A549 (cell line): ENCODE measurements at regions not wholly inside any gene's neighbourhood (a gene's known extent, or its start where the extent isn't known, plus 50 kb on each side); places are given as distances from the start of the nearest gene placed in this dataset.
"Not testable (repeated sequence)": the region's sequence is repeated elsewhere in the genome, so short reads cannot be mapped to it uniquely, and the experiment has no call there.

ENCODE experiments used
- ATAC-seq, 2 experiments: fragments of 200-7000 bp in 1 of 2; fragments of >200 bp in 1 of 2; cut with Nextera tagmentation in 1 of 2; cut with Tn5 transposase in 1 of 2; 3 replicates each; pipeline versions ENCODE4 v1.8.0 to v1.9.1; 2018 to 2020; ENCODE audit warnings: mild to moderate bottlenecking in 1 of 2, moderate library complexity in 1 of 2
- CTCF ChIA-PET: fragments of 300-600 bp; sonication (Branson Sonifier 250); formaldehyde crosslinking; extraction: SDS; loops from one replicate; lab custom pipeline; 2021; ENCODE audit warnings: antibody characterized with exemption, inconsistent platforms; lab: Yijun Ruan, JAX
- POLR2A ChIA-PET: fragments of 350-600 bp; formaldehyde crosslinking; extraction: SDS; loops from one replicate; lab custom pipeline; 2021; ENCODE audit warnings: antibody characterized with exemption, inconsistent platforms; lab: Yijun Ruan, JAX
- DNase-seq, 2 experiments: peaks; one replicate each; pipeline versions ENCODE4 v3.0.0 to v3.0.0-alpha.2; 2011 to 2016; ENCODE audit warnings: low read depth in 1 of 2, low spot score in 1 of 2
- FAIRE-seq: peaks from 2 replicates; lab custom pipeline; 2011; peaks lifted over from hg19 to GRCh38; lab: Jason Lieb, UNC
- H3K27ac ChIP-seq, 2 experiments: fragments of >200 bp; sonication (Bioruptor Twin); formaldehyde crosslinking; 3 replicates each; pipeline ENCODE4 v1.5.1; 2016 to 2017
- H3K4me1 ChIP-seq: fragments of >200 bp; sonication (Bioruptor Twin); formaldehyde crosslinking; 3 replicates; pipeline ENCODE4 v1.6.1; 2016
- H3K4me2 ChIP-seq: fragments of >200 bp; sonication (Bioruptor Twin); formaldehyde crosslinking; 3 replicates; pipeline ENCODE4 v1.6.1; 2016
- H3K4me3 ChIP-seq: fragments of >200 bp; sonication (Bioruptor Twin); formaldehyde crosslinking; 3 replicates; pipeline ENCODE4 v1.5.1; 2016
- H3K9me3 ChIP-seq: fragments of >200 bp; sonication (Bioruptor Twin); formaldehyde crosslinking; 3 replicates; pipeline ENCODE4 v1.6.1; 2016
- BHLHE40 ChIP-seq: IDR thresholded peaks from 2 replicates; pipeline ENCODE4 v1.6.1; 2012; ENCODE audit warnings: low read depth, low read length, inconsistent platforms
- CHD4 ChIP-seq: fragments of 200-600 bp; sonication (generic); IDR thresholded peaks from 2 replicates; pipeline ENCODE4 v1.6.1; 2016; ENCODE audit warnings: antibody characterized with exemption, mild to moderate bottlenecking, borderline replicate concordance
- EHMT2 ChIP-seq: fragments of 200-600 bp; sonication (generic); IDR thresholded peaks from 2 replicates; pipeline ENCODE4 v1.6.1; 2016; ENCODE audit warnings: antibody characterized with exemption, low read depth, mild to moderate bottlenecking, moderate library complexity
- EP300 ChIP-seq, 2 experiments: fragments of >200 bp; sonication (Bioruptor Twin); formaldehyde crosslinking; IDR thresholded peaks; 2 replicates in 1 of 2; 3 replicates in 1 of 2; pipeline ENCODE4 v1.6.1; 2016 to 2017
- FOXS1 ChIP-seq: fragments of 250-450 bp; sonication (Bioruptor Pico); IDR thresholded peaks from 2 replicates; pipeline ENCODE4 v1.5.0; 2020; ENCODE audit warnings: mild to moderate bottlenecking, moderate library complexity
- GATA3 ChIP-seq: IDR thresholded peaks from 2 replicates; pipeline ENCODE4 v1.6.1; 2012; ENCODE audit warnings: borderline replicate concordance
- HDAC2 ChIP-seq: fragments of 200-600 bp; sonication (generic); IDR thresholded peaks from 2 replicates; pipeline ENCODE4 v1.6.1; 2016
- HOXA7 ChIP-seq: fragments of 250-450 bp; sonication (Bioruptor Pico); IDR thresholded peaks from 2 replicates; pipeline ENCODE4 v1.5.0; 2020; ENCODE audit warnings: mild to moderate bottlenecking, moderate library complexity
- JUN ChIP-seq, 2 experiments: fragments of >200 bp; sonication (Bioruptor Twin); formaldehyde crosslinking; IDR thresholded peaks; 2 replicates in 1 of 2; 3 replicates in 1 of 2; pipeline ENCODE4 v1.6.1; 2016 to 2017
- KDM1A ChIP-seq: fragments of 200-600 bp; sonication (generic); IDR thresholded peaks from 2 replicates; pipeline ENCODE4 v1.6.1; 2016; ENCODE audit warnings: low read depth, mild to moderate bottlenecking
- KDM5A ChIP-seq: fragments of 200-600 bp; sonication (generic); IDR thresholded peaks from 2 replicates; pipeline ENCODE4 v1.6.1; 2016; ENCODE audit warnings: antibody characterized with exemption, mild to moderate bottlenecking
- NPAS2 ChIP-seq: fragments of 250-450 bp; sonication (Bioruptor Pico); IDR thresholded peaks from 2 replicates; pipeline ENCODE4 v1.8.0; 2022; ENCODE audit warnings: mild to moderate bottlenecking, moderate library complexity, borderline replicate concordance
- POLR2AphosphoS2 ChIP-seq: conservative IDR thresholded peaks from 2 replicates; pipeline ENCODE4 v1.6.1; 2012; ENCODE audit warnings: low read length, improper control_type of control experiment, inconsistent platforms
- RARB ChIP-seq: fragments of 250-450 bp; sonication (Bioruptor Pico); IDR thresholded peaks from 2 replicates; pipeline ENCODE4 v1.8.0; 2021; ENCODE audit warnings: mild to moderate bottlenecking, moderate library complexity
- RCOR1 ChIP-seq: fragments of 150-350 bp; IDR thresholded peaks from 2 replicates; pipeline ENCODE4 v1.6.1; 2014; ENCODE audit warnings: antibody characterized with exemption, low read length, low read depth
- RFX5 ChIP-seq: fragments of 450-650 bp; IDR thresholded peaks from 2 replicates; pipeline ENCODE4 v1.7.1; 2014; ENCODE audit warnings: antibody characterized with exemption, mild to moderate bottlenecking, moderate library complexity
- TFCP2L1 ChIP-seq: fragments of 250-450 bp; sonication (Bioruptor Pico); IDR thresholded peaks from 2 replicates; pipeline ENCODE4 v1.5.0; 2021; ENCODE audit warnings: mild to moderate bottlenecking
- TP53 ChIP-seq: fragments of 250-450 bp; sonication (Bioruptor Pico); IDR thresholded peaks from 2 replicates; pipeline ENCODE4 v1.5.0; 2021; ENCODE audit warnings: mild to moderate bottlenecking, moderate library complexity
- WGBS: methylation state at CpG from one replicate; pipeline ENCODE4 v1.1.6; 2017; ENCODE audit errors: missing lambda C conversion rate; 5-methylcytosine and 5-hydroxymethylcytosine counted together
- TF ChIP-seq, protein P1 (sequence below): IDR thresholded peaks from 2 replicates; pipeline ENCODE4 v1.6.1; 2012
- TF ChIP-seq, protein P2 (sequence below): fragments of >200 bp; sonication (Bioruptor Twin); formaldehyde crosslinking; IDR thresholded peaks from 3 replicates; pipeline ENCODE4 v1.6.1; 2016
- TF ChIP-seq, protein P3 (sequence below): IDR thresholded peaks from 2 replicates; pipeline ENCODE4 v1.6.1; 2012; ENCODE audit warnings: low read depth, borderline replicate concordance

DNA sequence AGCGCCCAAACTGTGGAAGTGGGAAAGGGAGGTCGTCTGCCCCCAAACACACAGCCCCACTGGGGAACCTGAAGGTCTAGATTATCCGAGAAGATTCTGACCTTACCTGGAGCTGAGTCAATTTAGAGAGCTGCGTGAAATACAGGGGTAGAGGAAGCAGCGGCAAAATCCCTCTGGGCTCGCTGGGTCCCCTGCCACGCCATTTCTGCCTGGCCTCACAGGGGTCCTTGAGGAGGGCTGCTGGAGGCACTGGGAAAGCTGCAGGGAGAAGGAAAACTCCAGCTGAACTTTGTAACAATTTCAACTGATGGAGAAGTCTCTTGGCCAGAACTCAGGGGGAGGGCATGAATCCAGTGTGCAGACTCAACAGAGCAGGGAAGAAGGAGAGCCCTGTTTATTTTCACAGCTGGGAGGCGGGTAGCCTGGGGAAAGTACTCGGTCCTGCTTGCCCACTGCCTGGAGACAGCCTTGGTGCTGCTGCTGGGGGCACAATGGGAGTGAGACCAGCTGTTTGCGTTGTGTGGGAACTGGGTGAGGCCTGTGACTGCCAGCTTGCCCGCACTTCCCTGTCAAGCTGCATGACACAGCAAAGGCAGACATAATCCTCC is 93.2 kb upstream of the MAPK10 start:
- Histone ChIP-seq H3K4me1 (peaks cover 7% of the 10 kb centered on the region; the same call in 2 of the 3 replicates), H3K4me2 (no peak overlapping the region), H3K9me3 (no peaks in the 10 kb centered on the region), H3K27ac (0 out of 6 replicates have a peak overlapping the region, but pooled peaks of 1 of the 2 experiments have one; percentile 28), H3K4me3 (no peak overlapping the region)
- ATAC-seq (no peak), DNase-seq (no peak), FAIRE-seq (no peak)
- CTCF ChIA-PET, result no interaction called here
- TF ChIP-seq GATA3 (no peak), KDM1A (no peak), FOXS1 (no peak), TP53 (CRISPR knock-in tag) (no peak), RCOR1 (no peak), BHLHE40 (no peak), CHD4 (no peak), TFCP2L1 (no peak), POLR2AphosphoS2 (no peak), RFX5 (no peak), KDM5A (no peak), JUN (IDR thresholded peaks at IDR 0.05) (no peak), HDAC2 (no peak)
- TF ChIP-seq, protein P1, sequence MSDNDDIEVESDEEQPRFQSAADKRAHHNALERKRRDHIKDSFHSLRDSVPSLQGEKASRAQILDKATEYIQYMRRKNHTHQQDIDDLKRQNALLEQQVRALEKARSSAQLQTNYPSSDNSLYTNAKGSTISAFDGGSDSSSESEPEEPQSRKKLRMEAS, result no peak
- TF ChIP-seq, protein P2, sequence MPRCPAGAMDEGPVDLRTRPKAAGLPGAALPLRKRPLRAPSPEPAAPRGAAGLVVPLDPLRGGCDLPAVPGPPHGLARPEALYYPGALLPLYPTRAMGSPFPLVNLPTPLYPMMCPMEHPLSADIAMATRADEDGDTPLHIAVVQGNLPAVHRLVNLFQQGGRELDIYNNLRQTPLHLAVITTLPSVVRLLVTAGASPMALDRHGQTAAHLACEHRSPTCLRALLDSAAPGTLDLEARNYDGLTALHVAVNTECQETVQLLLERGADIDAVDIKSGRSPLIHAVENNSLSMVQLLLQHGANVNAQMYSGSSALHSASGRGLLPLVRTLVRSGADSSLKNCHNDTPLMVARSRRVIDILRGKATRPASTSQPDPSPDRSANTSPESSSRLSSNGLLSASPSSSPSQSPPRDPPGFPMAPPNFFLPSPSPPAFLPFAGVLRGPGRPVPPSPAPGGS, result no peak
- 93% methylated on average over 9 of the region's 11 CpGs for WGBS
- POLR2A ChIA-PET, result no interaction called here

DNA sequence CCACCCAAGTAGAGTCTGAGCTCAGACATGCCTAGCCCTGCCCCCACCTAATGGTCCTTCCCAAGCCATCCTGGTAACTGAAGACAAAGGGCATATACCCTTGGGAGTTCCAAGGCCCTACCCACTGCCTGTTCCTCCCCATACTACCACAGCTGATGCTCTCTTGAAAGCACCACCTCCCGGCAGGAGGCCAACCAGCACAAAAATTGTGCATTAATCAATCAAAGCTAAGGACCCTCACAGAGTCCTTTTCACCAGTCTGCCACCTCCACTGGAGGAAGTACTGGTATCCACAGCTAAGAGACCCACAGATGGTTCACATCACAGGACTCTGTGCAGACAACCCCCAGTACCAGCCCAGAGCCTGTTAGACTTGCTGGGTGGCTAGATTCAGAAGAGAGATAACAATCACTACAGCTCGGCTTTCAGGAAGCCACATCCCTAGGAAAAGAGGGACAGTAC is 93.8 kb upstream of the MAPK10 start:
- whole genome bisulfite sequencing, result 75% methylated on average over 2 of the region's 2 CpGs
- H3K27ac ChIP-seq, H3K4me3 ChIP-seq, POLR2A ChIA-PET, DNase-seq, ATAC-seq, H3K4me2 ChIP-seq, CTCF ChIA-PET, H3K4me1 ChIP-seq, H3K9me3 ChIP-seq, FAIRE-seq: not testable (repeated sequence)

DNA sequence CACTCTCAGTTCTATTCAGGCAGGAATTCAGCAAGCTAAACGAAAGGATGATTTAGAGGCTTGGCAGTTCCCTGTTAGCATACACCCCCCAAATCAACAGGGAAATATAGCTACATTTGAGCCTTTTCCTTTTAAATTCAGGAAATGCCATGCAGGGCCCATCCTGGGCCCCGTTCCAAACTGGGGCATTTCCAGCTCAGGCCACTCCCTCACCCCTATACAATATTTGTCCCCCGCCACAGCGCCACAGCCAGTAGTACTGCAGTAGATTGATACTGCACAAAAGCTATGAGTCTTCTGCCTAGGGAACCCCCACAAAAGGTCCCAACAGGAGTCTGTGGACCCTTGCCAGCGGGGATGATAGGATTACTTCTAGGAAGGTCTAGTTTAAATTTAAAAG is 102.0 kb upstream of the MAPK10 start:
- POLR2A ChIA-PET, result no interaction called here
- ATAC-seq, result no peak
- WGBS, result 88% methylated on average over 5 of the region's 5 CpGs

DNA sequence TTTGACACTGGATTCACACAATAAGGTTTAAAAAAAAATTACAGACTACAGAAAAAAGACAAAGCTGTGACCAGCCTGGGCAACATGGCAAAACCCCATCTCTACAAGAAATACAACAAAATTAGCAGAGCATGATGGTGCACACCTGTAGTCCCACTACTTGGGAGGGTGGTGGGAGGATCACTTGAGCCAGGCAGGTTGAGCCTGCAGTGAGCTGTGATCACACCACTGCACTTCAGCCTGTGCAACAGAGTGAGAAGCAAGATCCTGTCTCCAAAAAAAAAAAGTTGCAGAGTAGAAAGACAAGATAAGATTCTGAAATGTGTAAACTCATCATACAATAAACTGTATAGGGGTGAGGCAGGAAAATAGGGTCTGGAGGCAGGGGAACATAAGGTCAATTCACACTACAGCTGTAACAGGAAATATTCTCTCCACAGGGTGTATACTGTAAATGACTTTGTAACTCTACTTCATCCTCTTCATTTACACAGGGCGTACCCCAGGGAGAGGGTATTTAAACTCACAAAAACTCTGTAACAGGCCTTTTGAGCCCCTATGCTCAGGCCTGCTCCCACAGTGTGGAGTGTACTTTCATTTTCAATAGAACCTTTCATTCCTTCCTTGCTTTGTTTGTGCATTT is 112.6 kb upstream of the MAPK10 start:
- TF ChIP-seq TP53 (CRISPR knock-in tag), result no peak
- TF ChIP-seq EHMT2, result no peak
- no peak for TF ChIP-seq RARB (CRISPR knock-in tag)
- TF ChIP-seq NPAS2 (CRISPR knock-in tag), result no peak
- TF ChIP-seq, protein P1, result no peak
- TF ChIP-seq, protein P3, sequence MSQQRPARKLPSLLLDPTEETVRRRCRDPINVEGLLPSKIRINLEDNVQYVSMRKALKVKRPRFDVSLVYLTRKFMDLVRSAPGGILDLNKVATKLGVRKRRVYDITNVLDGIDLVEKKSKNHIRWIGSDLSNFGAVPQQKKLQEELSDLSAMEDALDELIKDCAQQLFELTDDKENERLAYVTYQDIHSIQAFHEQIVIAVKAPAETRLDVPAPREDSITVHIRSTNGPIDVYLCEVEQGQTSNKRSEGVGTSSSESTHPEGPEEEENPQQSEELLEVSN, result no peak
- Histone ChIP-seq H3K4me2 (peak overlapping the region; percentile 37; the same call in 1 of the 3 replicates), H3K27ac (no peak overlapping the region), H3K4me3 (no peak overlapping the region), H3K9me3 (no peaks in the 10 kb centered on the region), H3K4me1 (peaks cover 5% of the 10 kb centered on the region; the same call in 1 of the 3 replicates)
- FAIRE-seq (no peak), DNase-seq (no peak), ATAC-seq (no peak)
- POLR2A ChIA-PET, result no interaction called here
- WGBS, result 85% methylated on average over 1 of the region's 1 CpG
- CTCF ChIA-PET, result no interaction called here

More for the DNA sequence above, 102.0 kb upstream of the MAPK10 start:
- no peak overlapping the region for H3K4me3 ChIP-seq
- no peak for TF ChIP-seq FOXS1
- no peak for TF ChIP-seq GATA3
- TF ChIP-seq HOXA7 (CRISPR knock-in tag), result no peak
- no peak for TF ChIP-seq EP300 (IDR thresholded peaks at IDR 0.05)
- no peak overlapping the region for H3K27ac ChIP-seq
- no peaks in the 10 kb centered on the region for H3K4me1 ChIP-seq
- FAIRE-seq (no peak), DNase-seq (no peak)
- no peak overlapping the region for H3K4me2 ChIP-seq
- CTCF ChIA-PET, result no interaction called here
- H3K9me3 ChIP-seq, result no peaks in the 10 kb centered on the region

DNA sequence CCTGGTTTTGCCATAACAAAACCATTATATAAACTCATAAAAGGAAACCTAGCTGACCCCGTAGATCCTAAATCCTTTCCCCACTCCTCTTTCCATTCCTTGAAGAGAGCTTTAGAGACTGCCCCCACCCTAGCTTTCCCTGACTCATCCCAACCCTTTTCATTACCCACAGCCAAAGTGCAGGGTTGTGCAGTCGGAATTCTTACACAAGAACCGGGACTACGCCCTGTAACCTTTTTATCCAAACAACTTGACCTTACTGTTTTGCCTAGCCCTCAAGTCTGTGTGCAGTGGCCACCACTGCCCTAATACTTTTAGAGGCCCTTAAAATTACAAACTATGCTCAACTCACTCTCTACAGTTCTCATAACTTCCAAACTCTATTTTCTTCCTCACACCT is 116.0 kb upstream of the PTPN13 start:
- H3K4me3 ChIP-seq, DNase-seq, H3K27ac ChIP-seq, POLR2A ChIA-PET, FAIRE-seq, ATAC-seq, H3K9me3 ChIP-seq, H3K4me1 ChIP-seq, CTCF ChIA-PET, H3K4me2 ChIP-seq: not testable (repeated sequence)
- WGBS, result 83% methylated on average over 4 of the region's 4 CpGs
